HepG2 (cell line): ENCODE measurements at regions not wholly inside any gene's neighbourhood (a gene's known extent, or its start where the extent isn't known, plus 50 kb on each side); places are given as distances from the start of the nearest gene placed in this dataset.

Experiments
- ATAC-seq: fragments of 200-7000 bp; cut with Tn5 transposase; 3 replicates; pipeline ENCODE4 v1.9.1; 2020; ENCODE audit warnings: mild to moderate bottlenecking, moderate library complexity
- BruUV-seq: library from RNA; stranded (reverse); fragments of 400-500 nt; replicated peaks from 2 replicates; lab custom pipeline; 2021; lab: Mats Ljungman, UMichigan
- CTCF ChIA-PET: fragments of 300-600 bp; formaldehyde crosslinking; extraction: SDS; loops from one replicate; lab custom pipeline; 2021; ENCODE audit warnings: low total read pairs, inconsistent platforms, low intra/inter-chr PET ratio; lab: Yijun Ruan, JAX
- POLR2A ChIA-PET: fragments of 350-600 bp; sonication (Branson Sonifier 250); formaldehyde crosslinking; loops from one replicate; lab custom pipeline; 2020; ENCODE audit warnings: antibody characterized with exemption, inconsistent platforms; lab: Yijun Ruan, JAX
- DNase-seq: peaks from one replicate; pipeline ENCODE4 v3.0.0-alpha.2; 2015; ENCODE audit warnings: low spot score
- FAIRE-seq: peaks from 3 replicates; lab custom pipeline; 2011; peaks lifted over from hg19 to GRCh38; lab: Jason Lieb, UNC
- H2AFZ ChIP-seq: one replicate; pipeline ENCODE4 v1.6.1; 2011; ENCODE audit warnings: low read length, inconsistent platforms
- H3K27ac ChIP-seq: fragments of 300-600 bp; 3 replicates; pipeline ENCODE4 v1.8.0; 2011; ENCODE audit warnings: mixed run types, mild to moderate bottlenecking, mixed read lengths, low read length, inconsistent platforms; ENCODE audit not compliant: insufficient read depth; ENCODE audit errors: extremely low read length
- H3K27me3 ChIP-seq, 2 experiments: fragments of 200-600 bp in 1 of 2; 2 replicates in 1 of 2; 3 replicates in 1 of 2; pipeline versions ENCODE4 v1.6.0 to v1.8.0; 2011; ENCODE audit warnings: low read length in 2 of 2, mild to moderate bottlenecking in 2 of 2, moderate library complexity in 2 of 2, inconsistent platforms in 1 of 2; ENCODE audit not compliant: insufficient read depth in 2 of 2, control insufficient read depth in 1 of 2
- H3K36me3 ChIP-seq, 2 experiments: fragments of 200-600 bp in 1 of 2; replicated peaks in 1 of 2; 2 replicates in 1 of 2; 3 replicates in 1 of 2; pipeline versions ENCODE4 v1.5.1 to v1.8.0; 2011; ENCODE audit warnings: low read length in 2 of 2, inconsistent platforms in 1 of 2; ENCODE audit not compliant: insufficient read depth in 2 of 2, control insufficient read depth in 1 of 2
- H3K4me1 ChIP-seq: 2 replicates; pipeline ENCODE4 v1.5.1; 2012; ENCODE audit warnings: low read length, inconsistent platforms; ENCODE audit not compliant: insufficient read depth
- H3K4me2 ChIP-seq: 2 replicates; pipeline ENCODE4 v1.6.0; 2011; ENCODE audit warnings: low read depth, low read length, inconsistent platforms
- H3K4me3 ChIP-seq, 3 experiments: fragments of 200-600 bp in 1 of 3; sonication (generic), shearing (Covaris generic) in 1 of 3; replicated peaks in 1 of 3; 2 replicates each; pipeline ENCODE4 v1.5.1; 2011 to 2016; ENCODE audit warnings: low read length in 3 of 3, inconsistent platforms in 2 of 3, low read depth in 2 of 3, mild to moderate bottlenecking in 2 of 3, control low read depth in 1 of 3, mixed read lengths in 1 of 3; ENCODE audit not compliant: insufficient read depth in 1 of 3
- H3K79me2 ChIP-seq: one replicate; pipeline ENCODE4 v1.6.1; 2011; ENCODE audit warnings: low read length, inconsistent platforms; ENCODE audit not compliant: insufficient read depth
- H3K9ac ChIP-seq: 2 replicates; pipeline ENCODE4 v1.6.0; 2011; ENCODE audit warnings: mild to moderate bottlenecking, low read depth, low read length, inconsistent platforms; ENCODE audit not compliant: insufficient read depth
- H3K9me3 ChIP-seq: 2 replicates; pipeline ENCODE4 v1.5.1; 2012; ENCODE audit warnings: mild to moderate bottlenecking, low read length
- H4K20me1 ChIP-seq: 2 replicates; pipeline ENCODE4 v1.6.0; 2011; ENCODE audit warnings: inconsistent platforms, mild to moderate bottlenecking, low read length, moderate library complexity; ENCODE audit not compliant: insufficient read depth
- AHR ChIP-seq: IDR thresholded peaks from 2 replicates; pipeline ENCODE4 v1.6.1; 2018; ENCODE audit warnings: missing genetic modification reagents, missing compliant biosample characterization
- ARHGAP35 ChIP-seq: sonication (generic); formaldehyde crosslinking; IDR thresholded peaks from 2 replicates; pipeline ENCODE4 v1.9.0; 2022; ENCODE audit warnings: mild to moderate bottlenecking, inconsistent platforms, moderate library complexity, missing genetic modification reagents, borderline replicate concordance
- ATF7-NPFF ChIP-seq: sonication (generic); formaldehyde crosslinking; IDR thresholded peaks from 2 replicates; pipeline ENCODE4 v1.8.1; 2023; ENCODE audit warnings: mild to moderate bottlenecking, low read depth, missing genetic modification reagents, moderate library complexity
- FOXO1 ChIP-seq: sonication (generic); formaldehyde crosslinking; IDR thresholded peaks from 2 replicates; pipeline ENCODE4 v1.4.0; 2020; ENCODE audit warnings: missing genetic modification reagents
- ZNF136 ChIP-seq: sonication (generic); formaldehyde crosslinking; IDR thresholded peaks from 2 replicates; pipeline ENCODE4 v1.8.1; 2022; ENCODE audit warnings: low read depth, mild to moderate bottlenecking, moderate library complexity, missing genetic modification reagents
- ZNF292 ChIP-seq: sonication (generic); formaldehyde crosslinking; IDR thresholded peaks from 2 replicates; pipeline ENCODE4 v1.8.1; 2022; ENCODE audit warnings: mild to moderate bottlenecking, low read depth, missing genetic modification reagents, borderline replicate concordance
- ZNF496 ChIP-seq: sonication (generic); formaldehyde crosslinking; IDR thresholded peaks from 2 replicates; pipeline ENCODE4 v1.8.1; 2023; ENCODE audit warnings: mild to moderate bottlenecking, moderate library complexity, missing genetic modification reagents; ENCODE audit not compliant: insufficient replicate concordance
- ZNF891 ChIP-seq: sonication (generic); formaldehyde crosslinking; IDR thresholded peaks from 2 replicates; pipeline ENCODE4 v1.5.0; 2020; ENCODE audit warnings: mild to moderate bottlenecking, missing genetic modification reagents
- WGBS: methylation state at CpG from one replicate; pipeline ENCODE4 v1.1.6; 2017; ENCODE audit warnings: low lambda C conversion rate; 5-methylcytosine and 5-hydroxymethylcytosine counted together
- in situ Hi-C: cut with HindIII; loops from 2 replicates; pipeline ENCODE4 v1.10.0; 2017; ENCODE audit warnings: low pct_unique_long_range_greater_than_20kb; ENCODE audit not compliant: extremely low pct_ligation_motif_present
- intact Hi-C: fragments of 100-400 bp; cut with micrococcal nuclease; formaldehyde crosslinking; loops from one replicate; pipeline ENCODE4 v1.10.0; 2022; ENCODE audit not compliant: unreplicated experiment

GRCh38 chr10:108616559-108617285, 1306.6 kb downstream of the XPNPEP1 start (continued):
- TF ChIP-seq ZNF496 (CRISPR knock-in tag) (no peak), ZNF292 (CRISPR knock-in tag) (no peak), ZNF891 (CRISPR knock-in tag) (no peak), AHR (no peak)

- H3K9me3 ChIP-seq: peaks cover 6% of the 10 kb centered on the region; the same call in 1 of the 2 replicates
- WGBS: 2% methylated on average over 3 of the region's 3 CpGs
- no peak for ATAC-seq
Observed at GRCh38 chr10:108615576-108616320, 1307.6 kb downstream of the XPNPEP1 start.

More at GRCh38 chr10:108615576-108616320, 1307.6 kb downstream of the XPNPEP1 start:
- in situ Hi-C loops: no loop called here
- TF ChIP-seq FOXO1 (CRISPR knock-in tag): no peak
- TF ChIP-seq ZNF136 (CRISPR knock-in tag): no peak
- no peak for TF ChIP-seq ZNF496 (CRISPR knock-in tag)
- TF ChIP-seq ARHGAP35 (CRISPR knock-in tag): no peak
- TF ChIP-seq ATF7-NPFF (CRISPR knock-in tag): no peak
- TF ChIP-seq, all 625 proteins: peak for 0
- H3K27ac ChIP-seq: no peak overlapping the region
- H3K9ac ChIP-seq: no peak overlapping the region
- H3K4me1 ChIP-seq: no peaks in the 10 kb centered on the region
- no peak overlapping the region for H3K4me2 ChIP-seq
- no TSS peak for BruUV-seq
- H3K4me3 ChIP-seq: no peak overlapping the region
- H3K36me3 ChIP-seq: no peaks in the 10 kb centered on the region
- no peak overlapping the region for H2AFZ ChIP-seq
- POLR2A ChIA-PET: no interaction called here
- CTCF ChIA-PET: no interaction called here
- intact Hi-C loops: no loop called here
- H3K79me2 ChIP-seq: no peaks in the 10 kb centered on the region
- DNase-seq (no peak), FAIRE-seq (no peak)
- no peaks in the 10 kb centered on the region for H3K27me3 ChIP-seq
- no peaks in the 10 kb centered on the region for H4K20me1 ChIP-seq
